ENCODE measurements at regions not wholly inside any gene's neighbourhood (a gene's known extent, or its start where the extent isn't known, plus 50 kb on each side); places are given as distances from the start of the nearest gene placed in this dataset.
"Not testable (repeated sequence)": the region's sequence is repeated elsewhere in the genome, so short reads cannot be mapped to it uniquely, and the experiment has no call there.

DNA sequence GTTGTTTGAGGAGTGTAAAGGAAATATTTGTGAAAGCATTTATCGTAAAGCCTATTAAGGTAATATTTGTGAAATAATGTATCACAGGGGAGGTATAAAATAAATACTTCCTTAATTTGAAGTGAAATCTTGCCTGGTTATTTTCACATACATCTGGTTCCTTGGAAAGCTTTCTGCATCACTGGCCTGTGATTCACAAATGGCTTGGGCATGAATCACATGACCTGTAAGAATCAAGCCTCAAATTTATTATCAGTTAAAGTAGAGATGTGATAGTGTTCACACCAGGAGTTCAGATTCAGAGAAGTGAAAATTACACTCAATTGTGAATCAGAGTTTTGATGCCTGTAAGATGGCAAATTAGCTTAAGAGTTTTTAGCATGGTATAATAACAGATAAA, 1911.4 kb downstream of the STIM2 start:
- DNase-seq: no peak

DNA sequence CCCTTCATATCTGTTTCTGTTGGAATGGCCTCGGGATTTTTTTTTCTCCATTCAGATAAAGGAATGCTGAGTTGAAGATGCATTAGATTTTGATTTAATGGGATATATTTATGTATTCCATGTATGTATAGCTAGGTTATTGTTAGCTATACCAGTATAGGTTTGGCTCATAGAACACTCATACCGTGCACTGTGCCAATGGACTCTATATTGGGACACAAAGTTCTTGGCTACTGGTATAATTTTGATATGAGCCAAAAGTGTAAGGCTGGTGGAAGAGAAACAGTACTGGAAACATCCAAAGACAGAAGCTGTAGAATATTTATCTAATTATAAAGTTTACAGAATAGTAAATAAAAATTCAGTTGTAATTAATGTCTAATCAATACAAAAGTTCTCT, 1912.1 kb downstream of the STIM2 start:
- DNase-seq: no peak

DNA sequence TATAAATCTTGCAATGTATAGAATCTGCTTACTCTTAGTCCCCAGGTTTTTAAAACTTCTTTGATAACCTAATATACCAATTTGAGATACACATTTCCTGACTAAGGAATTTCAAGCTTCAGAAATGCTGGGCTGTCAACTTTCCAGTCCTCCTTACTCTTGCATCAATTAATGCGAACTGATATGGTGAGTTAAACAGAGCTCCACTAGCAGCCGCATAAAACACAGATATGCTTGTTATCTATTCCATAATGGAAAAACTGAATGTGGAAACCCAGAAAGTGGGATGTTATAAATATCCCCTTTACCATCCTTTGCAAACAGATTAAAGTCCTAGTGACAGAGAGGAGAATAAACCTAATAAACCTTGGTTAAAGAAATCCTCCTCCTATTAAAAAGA, 1913.7 kb downstream of the STIM2 start:
- DNase-seq: no peak

DNA sequence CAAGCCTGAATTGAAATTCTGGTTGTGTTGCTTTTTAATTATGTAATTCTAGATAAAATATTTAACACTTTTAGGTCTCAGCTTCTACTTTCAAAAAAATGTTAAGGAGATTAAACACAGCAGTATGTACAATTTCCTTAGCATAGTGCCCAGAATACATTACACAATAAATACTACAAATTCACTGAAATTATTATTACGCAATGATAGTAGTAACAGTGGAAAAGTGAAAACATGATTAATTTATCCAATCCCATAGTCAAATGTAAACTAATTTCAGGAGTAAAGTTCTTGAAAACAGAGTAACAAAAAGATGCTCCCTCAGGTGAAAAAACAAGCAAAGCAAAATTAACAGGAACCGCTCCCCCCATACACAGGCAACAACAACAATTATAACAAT, 1915.4 kb downstream of the STIM2 start:
- DNase-seq: no peak

DNA sequence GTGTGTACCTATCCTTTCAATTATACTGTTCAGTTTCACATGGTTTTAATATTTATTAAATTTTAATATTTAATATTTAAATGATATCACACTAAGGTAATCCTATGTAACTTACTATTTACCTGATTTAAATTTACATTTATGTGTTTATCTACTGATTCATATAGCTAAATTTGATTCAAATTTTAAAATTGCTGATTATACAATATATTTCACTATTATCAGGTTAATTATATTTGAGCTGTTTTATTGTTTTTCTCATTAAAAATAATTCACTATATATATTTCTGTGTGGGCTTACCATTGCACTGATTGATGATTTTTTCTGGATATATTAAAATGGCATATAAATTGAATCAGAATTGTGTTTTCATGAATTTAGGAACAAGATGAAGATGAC, 1923.5 kb downstream of the STIM2 start:
- no peak for DNase-seq

DNA sequence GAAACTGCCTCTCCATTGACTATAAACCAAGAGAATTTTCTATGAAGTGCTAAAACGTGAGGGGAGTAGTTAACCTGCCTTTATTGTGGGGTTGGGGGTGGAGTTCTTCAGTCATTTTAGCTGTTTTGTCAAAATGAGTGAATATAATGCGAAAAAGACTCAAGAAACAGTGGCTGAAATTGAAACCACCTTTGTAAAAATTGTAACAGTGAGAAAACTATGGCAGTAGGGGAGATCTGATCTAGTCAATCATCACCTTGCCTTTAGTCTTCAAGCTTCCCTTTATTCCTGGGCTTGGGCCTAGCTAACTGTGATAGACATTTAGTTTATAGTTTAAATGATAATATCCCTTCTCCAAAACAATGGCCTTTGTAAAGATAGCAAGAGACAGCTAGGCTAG, 1927.3 kb downstream of the STIM2 start:
- no peak for DNase-seq

DNA sequence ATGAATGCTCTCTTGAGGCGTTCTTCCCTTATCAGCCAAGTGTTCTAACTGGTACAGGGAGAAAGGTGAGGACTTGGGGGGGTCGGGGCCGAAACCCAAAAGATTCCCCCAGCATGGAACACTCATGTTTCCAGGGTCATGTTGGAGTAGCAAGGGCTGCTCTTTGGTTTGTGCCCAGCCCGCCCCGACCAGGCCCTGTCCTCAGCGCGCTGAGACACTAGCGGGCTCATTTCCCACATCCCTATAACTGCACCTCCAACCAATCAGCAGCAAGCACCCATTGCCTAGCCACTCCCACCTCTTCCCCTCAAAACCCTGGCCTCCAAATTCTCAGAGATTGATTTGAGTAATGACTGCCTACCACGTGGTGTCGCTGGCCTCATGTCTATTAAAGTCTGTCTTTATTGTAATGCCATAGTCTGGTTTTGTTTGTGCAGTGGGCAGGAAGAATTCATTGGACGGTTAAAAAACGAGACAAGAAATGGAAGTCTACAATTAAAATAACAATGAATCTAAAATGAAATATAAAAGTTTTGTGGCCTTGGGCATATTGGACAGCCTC, 1928.4 kb downstream of the STIM2 start:
- DNase-seq: no peak

DNA sequence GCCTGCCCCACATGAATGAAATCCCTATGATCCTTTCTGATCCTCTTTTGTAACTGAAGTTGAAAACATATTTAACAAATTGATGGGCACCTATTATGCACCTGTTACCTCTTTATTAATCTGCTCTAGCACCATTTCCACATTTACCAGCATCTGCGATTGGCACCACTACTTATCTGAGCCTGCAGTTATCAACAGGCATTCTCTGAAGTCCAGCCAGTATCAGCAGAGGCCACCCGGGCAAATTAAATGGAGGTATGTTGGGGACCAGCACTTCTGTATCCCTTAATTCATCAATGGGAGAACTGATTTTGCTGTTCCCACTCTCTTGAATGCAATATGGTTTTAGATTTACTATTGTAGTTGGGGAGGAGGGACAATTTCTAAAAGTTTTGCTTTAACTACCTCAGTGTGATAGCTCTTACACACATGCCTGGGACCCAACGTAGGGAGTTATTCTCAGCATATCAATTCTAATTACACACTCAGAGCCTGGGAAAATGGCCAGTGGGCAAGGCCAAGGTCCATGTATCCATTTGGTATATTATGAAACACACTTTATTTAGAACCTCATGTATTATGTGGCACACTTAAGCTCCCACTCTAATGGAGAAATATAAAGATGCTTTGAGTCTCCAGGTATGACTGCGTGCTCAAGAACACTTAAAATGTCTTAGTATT, 1927.1 kb upstream of the PCDH7 start:
- DNase-seq: no peak

DNA sequence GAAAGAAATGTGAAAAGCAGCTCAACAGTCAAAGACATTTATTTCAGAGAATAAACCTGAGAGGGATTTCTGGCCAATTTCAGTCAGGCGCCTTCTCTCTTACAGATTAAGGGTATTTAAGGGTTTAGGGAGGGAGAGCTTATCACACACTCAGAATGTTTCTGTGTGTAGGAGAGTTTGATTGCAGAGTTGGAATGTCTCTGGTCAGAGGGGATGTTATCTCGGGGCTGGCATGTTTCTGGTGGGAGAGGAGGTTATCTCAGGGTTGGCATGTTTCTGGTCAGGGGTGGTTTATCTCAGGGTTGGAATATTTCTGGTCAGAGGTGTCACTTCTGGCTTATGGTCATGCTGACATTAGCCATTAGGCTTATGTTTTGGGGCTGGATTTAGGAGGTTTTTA, 1920.5 kb upstream of the PCDH7 start:
- DNase-seq: no peak

DNA sequence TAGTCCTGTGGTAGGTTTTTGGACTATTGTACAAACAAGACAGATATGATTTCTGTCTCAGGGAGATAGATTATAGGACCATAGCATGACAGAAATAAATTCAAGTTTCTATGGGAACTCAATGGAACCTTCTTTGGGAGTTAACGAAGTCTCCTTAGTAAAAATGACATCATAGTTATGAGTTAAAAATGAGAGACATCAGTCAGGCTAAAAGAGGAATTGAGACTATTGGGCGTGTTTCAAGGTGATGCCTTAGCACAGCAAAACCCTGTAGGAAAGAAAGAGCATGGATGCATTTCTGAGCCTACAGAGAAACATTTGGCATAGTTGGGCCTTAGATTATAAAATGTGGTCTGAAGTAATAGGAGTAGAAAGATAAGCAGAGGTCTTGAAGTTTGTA, 1909.1 kb upstream of the PCDH7 start:
- DNase-seq: no peak

DNA sequence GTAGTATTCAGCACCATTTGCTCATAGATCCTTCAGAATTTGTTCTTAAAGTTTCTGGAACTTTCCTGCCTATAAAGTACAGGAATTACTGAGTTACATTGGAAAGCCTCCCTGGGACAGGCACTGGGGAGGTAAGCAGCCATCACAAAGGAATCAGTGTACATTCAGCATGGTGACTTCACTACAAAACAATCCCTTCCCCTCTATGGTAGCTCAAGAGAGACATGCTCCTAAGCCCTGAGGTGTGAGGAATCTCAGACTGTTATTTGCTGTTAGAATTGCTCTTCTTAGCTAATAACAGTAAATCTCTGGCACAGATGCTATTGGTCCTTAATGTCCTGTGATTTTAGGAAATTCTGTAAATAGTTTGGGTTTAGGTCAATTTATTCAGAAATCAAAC, 1898.0 kb upstream of the PCDH7 start:
- no peak for DNase-seq

DNA sequence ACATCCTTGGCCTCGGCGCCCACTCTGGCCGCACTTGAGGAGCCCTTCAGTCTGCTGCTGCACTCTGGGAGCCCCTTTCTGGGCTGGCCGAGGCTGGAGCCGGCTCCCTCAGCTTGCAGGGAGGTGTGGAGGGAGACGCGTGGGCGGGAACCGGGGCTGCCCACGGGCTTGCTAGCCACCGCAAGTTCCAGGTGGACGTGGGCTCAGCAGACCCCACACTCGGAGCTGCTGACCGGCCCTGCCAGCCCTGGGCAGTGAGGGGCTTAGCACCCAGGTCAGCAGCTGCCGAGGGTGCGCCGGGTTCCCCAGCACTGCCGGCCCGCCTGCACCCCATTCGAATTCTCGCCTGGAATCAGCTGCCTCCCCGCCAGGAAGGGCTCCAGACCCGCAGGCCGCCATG, 1892.3 kb upstream of the PCDH7 start:
- no peak for DNase-seq

DNA sequence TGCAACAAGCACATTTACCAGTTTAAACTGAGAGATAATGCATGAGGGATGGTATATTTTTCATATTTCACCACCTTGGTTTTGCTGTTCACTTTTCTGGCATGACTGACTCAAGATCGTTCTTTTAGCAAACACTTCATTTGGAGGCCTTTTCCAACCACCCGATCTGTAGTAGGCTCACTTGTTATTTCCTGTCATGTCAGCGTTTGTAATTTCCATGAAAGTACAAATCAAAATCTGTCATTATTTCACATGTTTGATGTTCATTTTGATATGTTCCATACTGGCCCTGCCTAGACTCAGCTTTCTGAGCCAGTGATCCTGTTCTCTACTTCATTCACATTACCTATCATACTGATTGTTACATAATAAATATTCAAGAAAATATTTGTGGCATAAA, 1888.3 kb upstream of the PCDH7 start:
- no peak for DNase-seq

DNA sequence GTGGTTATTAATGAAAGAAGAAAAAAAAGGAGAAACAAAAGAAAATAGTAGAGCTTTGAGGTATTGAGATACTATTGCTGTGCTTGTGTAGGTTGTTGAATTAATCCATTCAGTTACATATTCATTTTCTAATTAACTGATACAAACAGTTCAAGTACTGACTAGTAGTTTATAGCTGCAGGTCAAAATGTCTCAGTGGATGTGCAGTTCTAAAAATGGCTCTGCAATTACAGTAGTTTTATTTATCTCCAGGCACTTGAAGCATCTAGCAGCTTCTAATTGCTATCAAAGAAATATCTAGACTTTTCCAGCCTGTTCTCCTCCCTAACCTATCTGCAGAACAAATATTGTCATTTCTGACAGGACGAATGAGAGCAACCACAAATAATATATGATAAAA, 1887.7 kb upstream of the PCDH7 start:
- no peak for DNase-seq

DNA sequence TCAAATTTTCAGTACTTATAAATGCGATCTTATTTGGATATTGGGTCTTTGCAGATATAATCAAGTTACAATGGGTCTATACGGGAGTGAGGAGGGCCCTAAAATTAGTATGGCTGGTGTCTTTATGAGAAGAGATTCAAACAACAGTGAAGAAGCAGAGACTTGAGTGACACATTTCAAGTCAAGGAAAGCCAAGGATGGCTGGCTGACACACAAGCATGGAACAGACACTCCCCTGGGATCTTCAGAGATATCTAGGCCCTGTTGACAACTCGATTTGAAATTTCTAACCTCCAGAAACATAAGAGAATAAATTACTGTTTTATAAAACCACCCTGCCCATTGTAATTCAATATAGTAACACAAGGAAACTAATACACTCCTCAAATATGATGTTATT, 1886.0 kb upstream of the PCDH7 start:
- DNase-seq: no peak

DNA sequence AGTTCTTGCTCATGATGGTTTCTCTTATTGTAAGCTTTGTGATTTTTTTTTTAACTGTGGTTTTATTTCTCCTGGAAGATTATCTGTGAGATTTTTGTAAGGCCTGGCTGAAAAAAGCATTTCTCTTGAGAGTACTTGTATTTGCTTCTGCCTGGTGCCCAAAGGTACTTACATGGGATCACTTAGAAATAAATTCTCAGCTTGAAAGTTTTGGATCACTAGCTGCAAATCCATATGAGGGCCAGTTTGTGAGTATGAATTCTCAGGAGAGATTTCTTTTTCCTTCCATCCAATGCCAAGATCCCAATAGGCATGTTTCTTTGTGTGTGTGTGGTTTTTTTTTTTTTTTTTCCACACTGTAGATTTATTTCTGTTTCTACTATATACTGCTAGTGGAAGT, 1884.7 kb upstream of the PCDH7 start:
- no peak for DNase-seq

DNA sequence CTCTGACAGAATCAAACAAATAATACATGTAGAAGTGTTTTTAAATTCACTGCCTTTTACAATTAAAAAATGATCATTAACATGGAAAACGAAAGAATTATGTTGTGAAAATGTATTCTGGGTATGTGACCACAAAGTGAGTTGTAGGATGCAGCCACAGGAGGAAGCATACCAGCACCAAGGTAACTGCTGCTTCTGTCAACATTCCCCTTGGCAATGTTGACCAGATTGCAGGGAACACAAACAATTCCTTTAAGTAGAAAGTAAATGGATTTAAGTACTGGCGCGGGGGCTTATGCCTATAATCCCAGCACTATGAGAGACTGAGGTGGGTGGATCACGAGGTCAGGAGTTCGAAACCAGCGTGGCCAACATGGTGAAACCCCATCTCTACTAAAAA, 1877.9 kb upstream of the PCDH7 start:
- no peak for DNase-seq

DNA sequence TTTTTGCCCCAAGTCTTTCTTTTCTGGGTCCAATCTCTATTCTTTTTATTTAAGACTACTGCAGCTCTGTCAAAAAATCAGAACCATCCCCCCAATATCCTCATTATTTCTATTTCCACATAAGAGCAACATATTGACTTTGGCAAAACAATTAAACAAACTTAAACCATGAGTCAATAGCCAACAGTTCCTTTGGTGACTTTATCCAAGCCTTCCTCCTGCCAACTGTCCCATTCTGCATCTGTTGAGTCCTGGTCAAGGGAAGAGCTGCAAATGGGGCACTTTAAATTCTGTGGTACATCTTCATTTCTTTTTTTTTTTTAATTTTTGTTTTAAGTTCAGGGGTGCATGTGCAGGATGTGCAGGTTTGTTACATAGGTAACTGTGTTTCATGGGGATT, 1875.0 kb upstream of the PCDH7 start:
- DNase-seq: no peak

DNA sequence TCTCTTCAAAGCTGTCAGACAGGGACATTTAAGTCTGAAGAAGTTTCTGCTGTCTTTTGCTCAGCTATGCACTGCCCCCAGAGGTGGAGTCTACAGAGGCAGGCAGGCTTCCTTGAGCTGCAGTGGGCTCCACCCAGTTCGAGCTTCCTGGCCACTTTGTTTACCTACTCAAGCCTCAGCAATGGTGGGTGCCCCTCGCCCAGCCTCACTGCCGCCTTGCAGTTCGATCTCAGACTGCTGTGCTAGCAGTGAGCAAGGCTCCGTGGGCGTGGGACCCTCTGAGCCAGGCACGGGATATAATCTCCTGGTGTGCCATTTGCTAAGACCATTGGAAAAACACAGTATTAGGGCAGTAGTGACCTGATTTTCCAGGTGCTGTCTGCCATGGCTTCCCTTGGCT, 1863.1 kb upstream of the PCDH7 start:
- not testable (repeated sequence) for DNase-seq

DNA sequence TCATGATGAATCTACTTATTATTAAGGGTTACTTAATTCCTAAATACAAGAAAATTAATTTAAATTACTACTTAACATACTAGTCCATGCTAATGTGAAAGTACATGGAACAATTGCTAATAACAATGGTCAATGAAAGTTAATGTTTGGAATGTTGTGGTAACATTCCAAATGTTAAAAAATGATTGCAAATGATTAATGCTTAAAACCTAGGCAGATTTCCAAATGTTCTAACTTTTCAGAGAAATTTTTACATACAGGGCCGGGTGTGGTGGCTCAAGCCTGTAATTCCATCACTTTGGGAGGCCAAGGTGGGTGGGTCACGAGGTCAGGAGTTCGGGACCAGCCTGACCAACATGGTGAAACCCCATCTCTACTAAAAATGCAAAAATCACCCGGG, 1851.3 kb upstream of the PCDH7 start:
- no peak for DNase-seq

DNA sequence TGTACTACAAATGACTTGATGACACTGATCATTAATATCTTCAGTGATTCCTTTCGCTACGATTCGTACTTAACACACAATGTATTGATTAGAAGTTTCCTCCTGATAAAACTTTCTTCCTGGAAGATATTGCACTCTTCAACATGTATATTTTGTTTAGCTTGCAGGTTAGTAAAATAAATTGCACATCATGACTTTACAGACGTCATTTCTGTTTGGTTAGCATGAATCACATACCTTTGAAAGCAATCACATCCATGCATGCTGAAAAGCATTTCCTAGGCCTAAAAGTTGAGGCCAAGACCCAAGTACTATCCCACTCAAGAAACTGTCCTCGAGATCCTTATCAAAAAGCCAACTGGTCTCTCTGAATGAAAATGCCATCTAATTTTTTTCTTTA, 1841.0 kb upstream of the PCDH7 start:
- no peak for DNase-seq

DNA sequence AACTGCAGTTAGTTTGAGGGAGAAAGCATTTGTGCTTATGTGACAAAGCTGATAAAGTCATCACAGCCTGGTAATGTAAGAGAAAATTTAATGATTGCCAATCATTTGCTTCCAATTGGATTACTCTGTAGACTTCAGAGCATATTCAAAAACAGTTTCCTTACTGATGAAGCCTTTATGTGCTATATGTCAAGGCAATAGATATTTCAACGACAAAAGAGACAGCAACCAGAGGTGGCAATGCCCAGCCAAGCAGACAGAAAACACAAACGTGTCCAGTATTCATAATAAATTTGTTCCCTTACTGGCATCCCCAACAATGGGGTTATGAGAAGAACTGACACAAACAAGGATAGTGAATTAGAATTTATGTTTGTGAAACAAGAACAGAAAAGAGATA, 1840.3 kb upstream of the PCDH7 start:
- no peak for DNase-seq

DNA sequence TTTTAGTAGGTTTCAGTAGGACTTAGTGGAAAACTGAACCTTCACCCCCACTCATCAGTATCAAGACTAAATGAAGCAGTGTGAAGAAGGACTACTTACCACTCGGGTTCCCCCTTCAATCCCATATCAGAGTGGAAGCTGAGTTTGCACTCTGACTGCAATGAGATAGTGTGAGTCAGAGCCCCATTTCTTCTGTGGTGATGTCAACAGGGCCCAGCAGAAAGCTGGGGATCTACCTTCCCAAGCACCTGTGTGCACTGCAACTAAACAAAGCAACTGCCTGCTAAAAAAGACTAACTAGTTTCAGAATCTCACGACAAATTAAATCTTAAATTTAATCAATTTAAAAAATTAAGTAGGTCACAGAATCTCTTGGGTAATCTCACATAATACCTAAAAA, 1837.0 kb upstream of the PCDH7 start:
- no peak for DNase-seq

DNA sequence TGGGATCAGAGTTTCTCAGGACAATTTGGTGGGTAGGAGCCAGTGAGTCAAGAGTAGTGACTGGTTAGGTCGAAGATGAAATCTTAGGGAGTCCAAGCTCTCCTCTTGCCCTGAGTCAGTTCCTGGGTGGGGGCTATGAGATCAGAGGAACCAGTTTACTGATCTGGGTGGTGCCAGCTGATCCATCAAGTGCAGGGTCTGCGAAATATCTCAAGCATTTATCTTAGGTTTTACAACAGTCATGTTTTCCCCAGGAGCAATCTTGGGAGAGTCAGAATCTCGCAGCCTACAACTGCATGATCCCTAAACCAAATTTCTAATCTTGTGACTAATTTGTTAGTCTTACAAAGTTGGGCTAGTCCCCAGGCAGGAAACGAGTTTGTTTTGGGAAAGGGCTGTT, 1833.2 kb upstream of the PCDH7 start:
- no peak for DNase-seq

DNA sequence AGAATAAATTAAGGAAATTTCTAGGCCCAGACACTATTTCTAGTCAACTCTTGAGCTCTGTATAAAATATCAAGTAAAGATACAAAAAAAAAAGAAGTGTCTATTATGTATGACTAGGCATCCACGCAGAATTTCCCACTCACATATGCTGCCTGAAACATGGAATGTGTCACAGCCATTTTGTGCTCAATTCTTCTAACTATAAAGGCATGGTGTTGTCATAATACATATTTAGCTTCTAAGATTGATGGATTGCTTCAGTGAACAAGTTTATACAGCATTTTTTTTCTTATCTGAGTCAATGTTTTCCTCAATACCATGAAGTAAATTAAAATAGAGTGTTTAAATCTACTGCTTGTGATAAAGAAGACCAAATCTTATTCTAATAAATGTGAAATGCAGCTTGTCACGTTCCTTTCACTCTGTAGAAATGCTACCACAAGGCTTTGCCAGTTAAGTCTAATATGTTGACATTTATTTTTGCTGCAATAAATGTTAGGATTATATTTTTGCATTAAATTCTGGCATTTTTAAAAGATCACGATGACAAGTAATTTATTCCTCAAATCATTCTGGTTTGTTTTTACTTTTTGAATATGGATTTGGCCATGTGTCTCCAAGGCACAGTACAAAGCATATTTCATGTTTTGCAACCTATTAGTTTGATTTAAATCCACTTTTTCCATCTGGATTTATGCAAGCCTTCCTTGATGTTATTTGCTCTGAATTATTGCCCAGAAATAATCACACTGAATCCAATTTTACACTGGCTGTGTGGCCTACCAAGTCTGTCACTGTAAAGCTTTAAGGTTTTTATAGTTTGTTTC, 1829.0 kb upstream of the PCDH7 start:
- DNase-seq: no peak
